Stimulated activated CD4-positive, alpha-beta T cell treated with anti-CD3 and anti-CD28 coated beads, Interleukin-4, amount 100 ng/mL, for 4 hours (primary cell): ENCODE measurements at regions not wholly inside any gene's neighbourhood (a gene's known extent, or its start where the extent isn't known, plus 50 kb on each side); places are given as distances from the start of the nearest gene placed in this dataset.

Source experiments
- DNase-seq, 2 experiments: peaks; one replicate each; pipeline ENCODE4 v3.0.0-alpha.2; 2020

DNA sequence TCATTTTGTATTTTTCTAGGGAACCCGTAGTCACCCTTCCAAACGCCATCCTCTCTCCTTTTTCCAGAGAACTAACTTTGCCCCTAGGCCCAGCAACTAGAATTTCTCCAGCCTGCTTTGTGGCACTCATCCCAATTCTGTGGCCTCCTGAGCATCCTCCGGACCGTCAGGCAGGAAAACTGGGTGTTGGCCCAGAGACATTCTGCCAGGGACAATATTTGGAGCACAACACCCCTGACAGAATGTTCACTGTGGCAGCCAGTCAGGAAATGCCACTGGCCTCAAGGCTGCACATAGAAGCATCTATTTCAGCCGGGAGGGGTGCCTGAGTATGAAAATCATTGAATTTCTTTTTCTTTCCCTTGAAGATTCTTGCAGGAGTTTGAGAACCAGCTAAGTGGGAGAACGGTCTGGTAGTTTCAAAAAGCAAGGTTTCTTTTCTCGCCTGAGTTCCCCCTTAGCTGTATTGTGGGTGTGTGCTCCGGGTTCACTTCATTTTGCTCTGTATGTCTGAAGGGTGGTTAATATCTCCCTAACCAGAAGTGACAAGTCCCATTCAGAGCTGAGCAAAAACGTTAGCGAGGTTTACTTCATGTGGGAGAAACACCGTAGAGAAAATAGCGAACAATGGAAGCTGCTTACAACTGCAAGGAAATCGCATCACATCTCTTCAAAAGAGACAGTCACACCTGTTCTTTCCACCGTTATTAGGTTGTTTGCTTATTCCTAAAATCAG is 108.1 kb upstream of the TPM1 start:
- no peak for DNase-seq

DNA sequence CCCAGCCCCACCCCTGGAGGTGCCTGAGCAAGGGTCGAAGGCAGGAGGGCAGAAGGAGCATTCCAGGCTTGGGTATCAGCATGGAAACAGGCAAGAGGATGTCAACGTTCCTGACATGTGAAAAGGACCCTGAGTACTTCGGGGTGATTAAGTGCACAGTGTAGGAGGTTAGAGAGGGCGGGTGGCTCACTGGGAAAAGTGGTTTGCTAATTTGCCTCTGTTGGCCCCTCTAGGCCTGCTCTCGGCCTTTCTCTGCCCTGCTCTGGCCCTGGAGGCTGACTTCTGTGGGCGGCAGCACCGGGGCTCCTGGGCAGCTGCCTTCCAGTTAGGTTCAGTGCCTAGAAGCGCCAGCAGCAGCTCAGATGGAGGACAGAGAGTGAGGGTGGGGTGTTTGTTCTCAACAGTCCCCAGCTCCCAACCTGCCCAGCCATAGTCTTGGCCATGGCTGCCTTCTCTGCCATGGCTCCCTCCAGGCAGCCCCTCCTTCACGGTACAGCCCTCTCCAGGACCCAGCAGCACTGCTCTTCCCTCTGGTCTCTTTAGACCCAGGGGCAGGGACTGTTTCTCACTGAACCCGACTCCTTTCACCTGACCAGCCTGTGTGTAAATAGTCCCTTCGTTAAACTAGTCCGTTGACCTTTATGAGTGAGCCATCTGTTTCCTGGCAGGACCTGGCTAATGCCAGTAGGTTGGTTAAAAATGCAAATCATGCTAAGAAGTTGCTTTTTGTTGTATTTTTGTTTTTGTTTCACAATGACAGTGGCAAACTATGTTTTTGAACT is 107.1 kb upstream of the TPM1 start:
- DNase-seq, result no peak

DNA sequence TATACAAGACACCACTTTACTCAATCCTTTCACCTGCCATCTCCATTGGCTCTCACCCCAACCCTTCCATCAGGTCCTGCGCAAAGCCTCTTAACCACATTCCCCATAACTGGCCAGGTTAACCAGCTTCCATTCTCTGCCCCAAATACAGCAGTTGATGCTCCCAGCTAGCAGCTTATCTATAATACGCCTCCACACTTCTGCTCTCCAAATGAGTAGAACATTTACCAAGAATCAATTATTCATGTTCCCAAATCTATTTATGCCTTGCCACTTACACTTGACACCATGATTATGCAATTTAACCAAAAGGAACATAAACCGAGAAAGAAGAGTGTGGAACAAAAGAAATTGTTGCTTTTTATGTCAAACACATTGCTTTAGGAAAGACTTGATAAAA is 103.7 kb upstream of the TPM1 start:
- no peak for DNase-seq

DNA sequence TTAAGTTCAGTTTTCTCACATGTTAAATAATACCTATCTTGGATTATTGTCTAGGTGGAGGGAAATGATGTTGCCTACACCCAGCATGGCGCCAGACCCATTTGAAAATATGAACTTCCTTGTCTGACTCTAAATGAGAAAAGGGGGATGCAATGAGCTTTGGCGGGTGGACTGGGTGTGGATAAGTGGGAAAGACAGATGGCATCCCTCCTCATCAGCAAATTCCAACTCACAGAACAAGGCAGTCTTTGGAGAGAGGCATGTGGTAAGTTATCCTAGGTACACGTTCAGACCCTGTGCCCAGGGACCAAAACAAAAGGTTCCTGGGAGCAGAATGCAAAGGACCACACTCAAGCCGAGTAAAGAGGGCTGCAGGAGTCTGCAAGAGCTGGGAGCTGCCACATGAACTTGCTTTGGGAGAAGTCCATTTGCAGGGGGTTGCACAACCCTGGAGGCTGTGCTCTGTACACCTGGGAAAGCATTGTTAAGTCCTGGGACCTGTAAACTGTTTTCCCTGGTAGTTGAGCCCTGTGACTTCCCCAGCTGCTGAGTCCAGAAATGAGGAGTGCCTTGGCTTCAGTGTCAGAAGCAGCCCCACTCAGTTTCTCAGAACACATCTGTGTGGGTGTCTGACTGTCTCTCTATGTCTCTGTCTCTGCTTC is 102.3 kb upstream of the TPM1 start:
- DNase-seq, result no peak

DNA sequence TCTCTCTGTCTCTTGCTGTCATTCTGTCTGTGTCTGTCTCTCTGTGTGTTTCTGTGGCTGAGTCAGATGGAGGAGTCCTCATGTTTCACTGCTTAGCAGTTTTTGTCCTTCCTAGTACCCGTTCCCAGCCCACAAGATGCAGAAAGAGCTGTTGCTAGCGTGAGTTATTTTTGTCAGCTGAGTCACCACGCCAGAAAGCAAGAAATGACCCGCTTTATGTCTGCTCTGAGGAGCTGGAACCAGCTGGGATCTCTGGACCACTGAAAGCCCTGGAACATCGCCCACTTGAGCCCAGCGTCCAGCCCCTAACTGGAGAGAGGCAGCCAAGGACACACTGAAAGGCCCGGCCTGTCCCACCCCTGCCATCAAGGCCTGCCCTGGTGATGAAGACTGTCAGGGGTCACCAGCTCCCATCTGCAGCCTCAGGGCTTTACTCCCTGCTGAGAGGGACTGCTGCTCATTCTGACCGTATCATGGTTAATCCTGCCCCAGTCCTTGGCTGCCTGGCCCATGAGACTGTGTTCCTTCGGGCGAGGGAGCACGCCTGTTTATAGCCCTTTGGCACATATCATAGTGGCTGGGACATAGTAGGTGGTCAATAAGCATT is 101.7 kb upstream of the TPM1 start:
- no peak for DNase-seq

DNA sequence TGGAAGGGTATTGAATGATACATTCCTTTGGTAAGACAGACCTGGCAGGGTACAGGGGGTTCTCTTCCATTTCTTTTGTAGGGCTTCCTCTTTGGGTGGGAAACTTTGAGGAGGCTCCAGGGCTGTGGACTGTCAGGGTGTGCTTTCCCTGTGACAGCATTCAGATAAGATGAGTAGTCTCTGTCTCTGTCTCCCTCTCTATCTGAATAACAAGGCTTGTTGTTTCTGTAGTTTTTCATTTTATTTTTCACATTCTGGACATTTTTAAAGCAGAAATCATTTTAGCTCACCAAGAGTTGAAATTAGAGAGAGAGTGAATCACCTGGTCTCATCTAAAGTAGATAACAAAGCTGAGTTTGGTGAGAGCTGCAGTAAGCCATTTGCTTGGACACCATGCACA is 100.8 kb upstream of the TPM1 start:
- no peak for DNase-seq

DNA sequence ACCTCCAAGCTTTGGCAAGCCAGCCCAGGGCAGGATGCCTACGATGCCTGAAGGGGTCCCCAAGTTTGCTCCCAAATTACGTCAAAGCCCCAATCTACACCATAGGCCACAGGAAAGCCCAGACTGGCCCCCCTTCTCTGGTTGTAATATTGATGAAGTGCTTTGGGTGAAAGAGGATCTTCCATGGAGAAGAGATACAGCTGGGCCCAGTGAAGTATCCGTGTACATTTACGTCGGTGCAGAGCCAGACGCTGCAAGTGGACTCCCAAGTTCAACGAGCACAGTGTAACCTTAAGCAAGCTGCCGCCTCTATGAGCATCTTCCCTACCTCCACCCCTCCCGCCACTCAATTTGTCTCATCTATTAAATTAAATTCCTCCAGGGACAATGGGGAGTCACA is 100.1 kb upstream of the TPM1 start:
- DNase-seq, result no peak

DNA sequence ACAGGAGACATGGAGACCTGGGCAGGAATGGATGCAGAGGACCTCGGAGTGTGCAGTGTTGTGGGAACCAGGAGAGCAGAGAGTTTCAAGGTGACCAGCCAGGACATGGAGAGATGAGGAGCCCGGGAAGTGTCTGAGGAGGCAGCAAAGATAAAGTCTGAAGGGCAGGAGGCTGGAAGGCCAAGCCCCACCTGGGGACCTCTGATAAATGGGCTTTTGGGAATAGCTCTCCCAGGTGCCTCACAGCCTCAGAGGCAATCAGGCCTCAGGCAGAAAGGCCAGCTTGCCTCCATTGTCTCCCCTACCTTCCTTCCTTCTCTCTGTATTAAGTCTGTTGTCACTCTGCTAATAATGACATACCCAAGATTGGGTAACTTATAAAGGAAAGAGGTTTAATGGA is 97.5 kb upstream of the TPM1 start:
- DNase-seq, result no peak

DNA sequence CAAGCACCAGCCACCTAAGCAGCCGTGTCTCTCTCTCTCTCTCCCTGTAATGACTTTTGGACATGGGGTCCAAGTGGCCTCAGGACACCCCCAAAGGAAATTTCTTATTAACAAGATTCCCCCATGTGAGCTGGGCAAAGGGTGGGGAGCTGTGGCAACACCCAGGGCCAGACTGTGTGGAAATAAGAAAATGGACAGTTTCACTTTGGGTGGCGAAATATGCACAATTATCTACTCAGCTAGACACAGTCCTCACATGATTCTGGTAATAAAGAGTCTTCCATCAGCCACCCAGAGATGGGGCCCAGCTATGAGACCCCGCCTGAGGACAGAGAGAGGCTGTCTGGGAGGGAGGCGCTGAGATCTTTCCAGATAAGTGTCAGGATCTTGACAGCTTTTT is 96.8 kb upstream of the TPM1 start:
- no peak for DNase-seq

DNA sequence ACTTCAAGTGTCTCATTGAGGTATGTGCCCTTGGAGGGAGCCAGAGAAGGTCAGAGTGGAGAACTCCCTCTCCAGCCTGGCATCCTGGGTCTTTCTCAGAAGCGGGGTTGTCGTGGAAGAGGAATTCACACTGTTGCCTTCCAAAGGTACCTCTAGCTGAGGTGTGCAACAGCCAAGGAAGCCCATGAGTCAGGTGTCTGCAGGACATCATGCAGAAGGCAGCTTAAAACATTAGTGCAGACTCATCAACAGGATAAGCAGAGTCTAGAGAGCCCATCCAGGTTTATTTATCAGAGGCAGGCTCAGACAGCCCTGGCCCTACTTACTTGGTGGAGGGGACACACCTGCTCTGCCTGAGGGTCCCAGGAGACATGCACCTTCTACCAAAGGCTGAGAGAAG is 95.6 kb upstream of the TPM1 start:
- DNase-seq, result no peak

DNA sequence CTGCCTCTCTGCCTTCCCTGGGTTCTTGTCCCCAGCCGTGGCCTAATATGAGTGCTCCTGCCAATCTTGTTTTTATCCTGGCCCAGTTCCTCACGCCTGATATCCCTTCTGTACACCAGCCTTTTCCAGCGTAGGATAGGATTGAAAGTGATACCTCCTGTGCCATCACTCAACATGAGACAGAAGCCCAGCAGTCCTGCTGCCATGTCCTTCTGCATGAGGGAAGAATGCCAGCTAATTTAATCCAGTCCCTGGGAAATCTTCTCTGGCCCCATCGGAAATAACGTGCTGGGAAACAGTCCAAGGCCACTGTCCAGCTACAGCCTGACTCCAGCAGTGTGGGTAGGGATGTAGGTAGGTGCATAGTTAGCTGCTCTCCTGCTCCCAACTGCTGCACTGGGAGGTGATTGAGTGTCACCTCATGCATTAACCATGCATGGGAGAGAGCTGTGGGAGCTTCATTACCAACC is 92.0 kb upstream of the TPM1 start:
- no peak for DNase-seq

DNA sequence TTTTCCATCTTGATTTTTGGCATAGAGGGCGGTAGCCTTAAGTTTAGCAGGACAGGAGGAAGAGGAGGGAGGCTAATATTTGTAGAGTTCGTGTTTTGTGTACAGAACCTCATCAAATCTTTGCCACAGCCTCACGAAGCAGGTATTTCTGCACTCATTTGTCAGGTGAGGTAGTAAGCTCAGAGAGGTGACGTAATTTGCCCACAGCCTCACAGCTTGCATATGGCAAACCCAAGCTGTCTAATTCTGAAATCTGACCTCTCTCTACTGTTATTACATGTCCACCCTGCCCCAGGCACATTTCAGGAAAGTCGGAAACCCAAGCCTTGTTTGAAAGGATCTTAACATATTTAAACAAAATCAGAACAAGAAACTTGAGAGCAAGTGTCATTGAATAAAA is 91.1 kb upstream of the TPM1 start:
- no peak for DNase-seq

DNA sequence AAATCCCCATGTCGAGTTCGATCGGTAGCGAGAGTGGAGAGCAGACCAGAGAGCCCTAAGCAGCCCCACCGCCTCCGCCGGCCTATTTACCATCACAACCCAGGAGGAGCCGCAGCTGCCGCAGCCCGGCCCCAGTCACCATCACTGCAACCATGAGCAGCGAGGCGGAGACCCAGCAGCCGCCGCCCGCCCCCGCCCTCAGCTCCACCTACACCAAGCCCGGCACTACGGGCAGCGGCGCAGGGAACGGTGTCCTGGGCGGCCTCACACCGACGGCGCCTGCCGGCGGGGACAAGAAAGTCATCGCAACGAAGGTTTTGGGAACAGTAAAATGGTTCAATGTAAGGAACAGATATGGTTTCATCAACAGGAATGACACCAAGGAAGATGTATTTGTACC is 89.5 kb upstream of the TPM1 start:
- no peak for DNase-seq

DNA sequence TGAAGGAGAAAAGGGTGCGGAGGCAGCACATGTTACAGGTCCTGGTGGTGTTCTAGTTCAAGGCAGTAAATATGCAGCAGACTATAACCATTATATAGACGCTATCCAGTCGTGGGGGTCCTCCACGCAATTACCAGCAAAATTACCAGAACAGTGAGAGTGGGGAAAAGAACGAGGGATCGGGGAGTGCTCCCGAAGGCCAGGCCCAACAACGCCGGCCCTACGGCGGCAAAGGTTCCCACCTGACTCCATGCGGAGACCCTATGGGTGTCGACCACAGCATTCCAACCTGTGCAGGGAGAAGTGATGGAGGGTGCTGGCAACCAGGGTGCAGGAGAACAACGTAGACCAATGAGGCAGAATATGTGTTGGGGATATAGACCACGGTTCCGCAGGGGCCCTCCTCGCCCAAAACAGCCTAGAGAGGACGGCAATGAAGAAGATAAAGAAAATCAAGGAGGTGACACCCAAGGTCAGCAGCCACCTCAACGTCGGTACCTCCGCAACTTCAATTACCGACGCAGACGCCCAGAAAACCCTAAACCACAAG is 89.0 kb upstream of the TPM1 start:
- no peak for DNase-seq

DNA sequence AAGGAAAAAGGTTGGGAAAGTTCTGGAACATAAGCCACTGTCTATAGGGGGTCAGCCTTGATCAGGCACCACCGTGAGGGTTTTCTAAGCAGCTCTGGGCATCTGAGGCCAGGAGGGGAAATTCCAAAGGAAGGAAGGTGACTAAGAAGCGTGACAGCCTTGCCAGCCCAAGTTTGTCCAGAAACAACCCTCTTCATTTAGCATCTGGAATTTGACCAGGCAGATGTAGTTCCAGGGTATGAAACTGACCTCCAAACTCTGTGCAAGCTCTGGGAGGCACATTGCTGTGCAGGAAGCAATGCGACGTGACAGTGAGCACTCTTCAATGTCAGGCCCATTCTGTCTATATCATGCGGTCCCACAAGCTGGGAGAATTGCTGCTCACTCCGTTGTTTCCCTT is 85.4 kb upstream of the TPM1 start:
- no peak for DNase-seq

DNA sequence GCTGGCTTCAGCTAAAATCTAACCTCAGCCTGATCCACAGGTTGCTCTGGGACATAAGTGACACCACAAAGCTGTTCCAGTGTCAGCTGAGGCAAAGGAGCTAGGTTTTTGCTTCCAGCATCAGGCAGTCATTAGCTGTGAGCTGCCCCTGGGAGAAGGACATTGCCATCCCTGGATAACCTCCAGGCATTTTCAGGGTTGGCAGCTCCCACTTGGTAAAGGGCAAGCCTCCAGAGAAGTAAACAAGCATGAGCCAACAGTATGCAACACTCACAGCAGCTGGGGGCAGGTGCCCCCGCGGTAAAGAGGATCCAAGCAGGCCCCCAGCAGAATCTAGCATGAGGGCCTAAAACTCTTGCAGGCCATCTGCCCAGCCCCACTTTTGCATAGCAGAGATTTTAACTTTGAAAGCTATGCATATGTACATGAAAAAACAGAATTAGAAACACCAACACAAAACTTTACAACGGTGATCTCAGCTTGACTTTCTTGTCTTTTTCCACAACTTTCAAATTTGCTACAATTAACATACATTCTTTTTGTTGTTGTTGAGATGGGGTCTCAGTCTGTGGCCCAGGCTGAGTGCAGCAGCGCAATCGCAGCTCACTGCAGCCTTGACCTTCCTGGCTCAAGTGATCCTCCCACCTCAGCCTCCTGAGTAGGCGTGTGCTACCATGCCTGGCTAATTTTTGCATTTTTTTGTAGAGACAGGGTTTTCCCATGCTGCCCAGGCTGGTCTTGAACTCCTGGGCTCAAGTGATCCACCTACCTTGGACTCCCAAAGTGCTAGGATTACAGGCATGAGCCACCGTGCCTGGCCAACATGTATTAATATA is 83.8 kb upstream of the TPM1 start:
- no peak for DNase-seq

DNA sequence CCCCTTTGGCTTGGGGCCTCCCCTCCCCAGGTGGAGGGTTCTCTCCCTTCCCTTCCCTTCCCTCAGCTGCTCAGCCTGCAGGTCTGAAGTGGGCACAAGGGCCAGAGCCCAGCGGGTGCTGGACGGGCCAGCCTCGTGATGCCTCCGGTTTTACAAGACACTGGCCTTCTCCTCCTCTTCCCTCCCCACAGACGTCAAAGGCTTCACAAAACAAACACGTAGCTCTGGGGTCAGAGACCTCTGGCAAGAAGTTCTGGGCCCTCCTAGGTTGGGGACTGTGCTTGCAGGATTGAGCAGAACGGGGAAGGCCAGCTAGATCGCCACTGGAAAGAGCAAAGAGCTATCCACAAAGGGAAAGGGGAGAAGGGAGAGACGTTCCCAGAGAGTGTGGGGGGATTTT is 81.4 kb upstream of the TPM1 start:
- DNase-seq, result no peak

DNA sequence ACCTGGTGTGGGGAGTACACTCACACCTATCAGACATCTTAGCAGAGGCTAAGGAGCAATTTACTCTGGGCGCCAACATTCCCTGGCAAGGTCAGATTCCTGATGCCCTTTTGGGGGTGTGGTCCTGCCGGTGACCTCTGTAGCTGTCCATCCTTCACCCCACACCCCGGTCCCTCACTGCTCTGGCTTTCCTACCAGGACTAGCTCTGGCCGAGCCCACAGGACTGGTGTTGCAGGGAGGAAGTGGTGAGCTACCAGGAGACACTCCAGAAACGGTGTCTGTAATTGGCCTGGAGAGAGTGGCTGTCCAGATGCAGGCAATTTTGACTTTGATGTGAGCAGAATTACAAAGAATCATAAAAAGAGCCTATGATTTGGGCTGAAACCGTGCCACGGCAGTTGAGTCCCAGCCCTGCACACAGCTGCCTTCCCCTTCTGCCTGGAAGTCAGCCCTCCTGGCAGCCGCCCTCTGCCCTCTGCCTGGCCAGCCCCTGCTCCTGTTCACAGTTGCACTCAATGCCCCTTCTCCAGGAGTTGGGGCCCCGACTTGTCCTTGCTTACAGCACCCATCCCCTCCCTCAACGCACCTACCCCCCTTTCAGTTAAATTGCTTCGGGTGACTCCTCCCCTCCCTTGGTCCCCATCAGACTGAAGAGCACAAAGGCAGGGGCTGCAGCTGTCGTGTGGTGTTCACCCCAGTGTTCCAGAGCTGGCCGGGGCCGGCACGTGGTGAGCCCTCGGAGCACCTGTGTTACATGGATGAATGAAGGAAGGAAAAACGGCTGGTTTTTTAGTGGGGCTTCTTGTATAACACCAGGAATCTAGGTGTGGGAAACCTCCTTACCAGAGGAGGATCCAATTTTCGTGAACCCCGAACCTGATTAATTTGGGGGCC is 80.2 kb upstream of the TPM1 start:
- DNase-seq, result no peak

DNA sequence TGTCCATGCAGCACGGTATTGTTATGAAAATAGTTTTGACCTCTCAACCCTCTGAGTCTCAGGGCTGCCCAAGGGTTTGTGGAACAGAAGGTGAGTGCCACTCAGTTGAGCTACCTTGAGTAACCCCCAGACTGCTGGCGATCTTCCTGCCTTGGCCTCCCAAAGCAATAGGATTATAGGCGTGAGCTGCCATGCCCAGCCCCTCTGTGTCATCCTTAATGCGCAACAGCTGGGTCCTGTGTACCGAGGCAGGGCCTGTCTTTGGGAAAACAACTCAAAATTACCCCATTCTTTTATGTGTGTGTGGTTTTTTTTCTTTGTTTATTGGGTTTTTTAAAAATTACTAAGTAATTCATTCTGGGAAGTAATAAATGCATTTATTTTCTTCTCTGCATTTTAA is 78.3 kb upstream of the TPM1 start:
- no peak for DNase-seq

DNA sequence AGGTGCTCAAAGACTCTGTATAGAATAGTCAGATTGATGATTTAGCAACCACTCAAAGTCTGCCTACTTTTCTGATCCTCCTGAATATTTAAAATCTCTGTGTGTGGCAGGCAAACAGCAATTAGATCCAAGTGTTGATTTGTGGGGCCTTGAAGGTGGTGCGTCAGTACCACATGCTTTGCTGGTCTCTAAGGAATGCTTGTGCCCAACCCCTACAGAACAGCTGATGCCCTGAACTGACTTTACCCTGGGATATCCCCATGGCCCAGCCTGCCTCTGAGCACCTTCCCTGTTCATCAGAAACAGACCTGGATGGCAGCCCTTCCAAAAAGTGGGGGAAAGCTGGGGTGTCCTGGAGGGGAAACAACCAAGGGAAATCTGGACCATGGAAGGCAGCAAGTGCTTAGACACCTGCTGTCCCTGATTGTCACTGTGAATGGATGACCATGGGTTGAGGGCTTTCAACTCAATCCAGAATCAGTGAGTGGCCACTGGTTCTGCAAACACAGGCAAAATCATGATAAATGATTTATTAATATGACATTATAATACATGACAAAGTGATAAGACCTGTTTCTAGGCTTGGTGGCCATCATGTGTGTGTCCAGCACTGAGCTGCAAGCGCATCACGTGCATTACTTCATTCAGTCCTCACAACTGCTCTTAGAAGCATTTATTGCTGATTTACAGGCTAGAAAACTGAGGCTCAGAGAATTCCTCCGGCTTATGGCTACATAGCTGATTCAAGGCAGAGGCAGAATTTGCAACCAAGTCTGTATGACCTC is 76.1 kb upstream of the TPM1 start:
- no peak for DNase-seq
